NCI-H128 (cell line): ENCODE measurements at regions not wholly inside any gene's neighbourhood (a gene's known extent, or its start where the extent isn't known, plus 50 kb on each side); places are given as distances from the start of the nearest gene placed in this dataset.
A peak's percentile ranks its signal among the peaks of the same experiment; 100 is the strongest.
"Not testable (repeated sequence)": the region's sequence is repeated elsewhere in the genome, so short reads cannot be mapped to it uniquely, and the experiment has no call there.

ENCODE experiments used
- DNase-seq: peaks from one replicate; lab custom pipeline; 2025; ENCODE audit not compliant: unreplicated experiment; lab: John Stamatoyannopoulos, UW

- no peak for DNase-seq
Observed at GRCh38 chr14:71454513-71455332, 477.5 kb upstream of the RGS6 start.

- no peak for DNase-seq
Observed at GRCh38 chr14:71460091-71460490, 472.1 kb upstream of the RGS6 start.

DNA sequence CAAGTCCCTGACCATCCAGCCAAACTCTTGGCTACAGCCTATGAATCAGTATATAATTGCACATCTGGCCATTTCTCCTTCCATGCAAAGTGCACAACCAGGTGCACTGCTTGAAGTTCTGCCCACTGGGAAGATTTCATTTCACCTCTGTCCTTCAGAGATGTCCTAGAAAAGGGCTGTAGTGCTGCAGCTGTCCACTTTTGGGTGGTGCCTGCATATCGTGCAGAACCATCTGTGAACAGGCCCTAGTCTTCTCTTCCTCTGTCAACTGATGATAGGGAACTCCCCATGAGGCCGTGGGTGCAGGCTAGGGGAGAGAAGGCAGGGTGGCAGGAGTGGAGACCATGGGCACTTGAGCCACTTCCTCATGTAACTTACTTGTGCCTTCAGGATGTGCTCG lies 470.6 kb upstream of the RGS6 start:
- DNase-seq: not testable (repeated sequence)

GRCh38 chr14:71463807-71464206 lies 468.4 kb upstream of the RGS6 start:
- no peak for DNase-seq

DNA sequence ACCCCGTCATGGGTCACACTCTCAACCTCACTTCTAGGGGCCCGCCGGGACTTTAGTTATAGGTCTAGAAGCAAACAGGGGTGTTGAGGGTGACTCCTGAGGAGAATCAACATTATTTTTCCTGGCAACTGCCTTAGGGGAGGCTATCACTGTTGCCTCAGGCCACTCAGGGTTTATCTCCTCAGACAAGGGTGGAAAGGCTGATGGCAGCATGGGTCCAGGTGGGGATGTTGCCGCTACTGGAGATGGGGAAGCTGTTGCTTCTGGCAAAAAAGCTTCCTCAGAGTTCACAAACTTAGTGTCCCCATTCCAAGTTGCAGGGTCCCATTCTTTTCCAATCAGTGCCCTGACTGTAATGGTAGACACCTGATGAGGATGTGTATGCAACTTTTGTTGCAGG lies 467.4 kb upstream of the RGS6 start:
- DNase-seq: no peak

DNA sequence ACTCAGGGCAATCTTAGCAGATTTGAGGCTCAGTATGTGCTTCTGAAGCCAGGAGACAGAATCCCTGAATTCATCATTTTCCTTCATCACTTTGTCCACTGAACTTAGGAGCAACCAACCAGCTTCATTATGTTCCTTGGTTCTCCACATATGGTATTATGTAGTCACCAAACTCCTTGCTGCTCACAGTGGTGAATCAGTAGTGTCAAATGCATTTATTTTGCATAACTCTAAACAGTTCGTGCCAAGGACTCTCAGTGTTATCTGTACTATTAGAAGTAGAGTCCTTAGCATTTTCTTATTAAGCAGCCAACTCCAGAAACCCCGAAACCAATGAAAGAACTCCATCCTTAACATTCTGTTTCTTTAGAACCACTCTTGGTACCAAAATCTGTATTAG lies 466.9 kb upstream of the RGS6 start:
- no peak for DNase-seq

DNA sequence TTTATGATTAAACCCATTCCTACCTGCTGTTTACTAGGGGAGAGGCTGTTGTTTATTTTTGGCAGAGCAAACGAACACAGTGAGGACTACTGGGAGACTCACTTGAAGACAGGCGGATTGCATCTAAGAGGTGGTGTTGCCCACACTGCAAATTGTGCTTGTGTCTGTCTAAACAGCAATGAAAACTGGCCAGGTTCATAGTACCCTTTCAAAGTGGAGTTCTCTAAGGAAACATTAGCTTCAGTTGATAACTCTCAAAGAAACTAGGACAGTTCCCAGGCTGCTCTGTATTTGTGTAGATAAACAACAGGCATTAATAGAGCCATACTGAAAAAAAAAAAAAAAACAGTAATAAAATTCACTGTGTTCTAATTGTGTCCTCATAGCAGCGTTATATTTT lies 466.0 kb upstream of the RGS6 start:
- no peak for DNase-seq

GRCh38 chr14:71466946-71467345 lies 465.3 kb upstream of the RGS6 start:
- no peak for DNase-seq

- no peak for DNase-seq
Observed at GRCh38 chr14:71467361-71467811, 464.8 kb upstream of the RGS6 start.

GRCh38 chr14:71468701-71469100 lies 463.5 kb upstream of the RGS6 start:
- DNase-seq: no peak

GRCh38 chr14:71469643-71470335 lies 462.4 kb upstream of the RGS6 start:
- DNase-seq: no peak

GRCh38 chr14:71471634-71472355 lies 460.4 kb upstream of the RGS6 start:
- DNase-seq: no peak

- no peak for DNase-seq
Observed at GRCh38 chr14:71472356-71473340, 459.6 kb upstream of the RGS6 start.

DNA sequence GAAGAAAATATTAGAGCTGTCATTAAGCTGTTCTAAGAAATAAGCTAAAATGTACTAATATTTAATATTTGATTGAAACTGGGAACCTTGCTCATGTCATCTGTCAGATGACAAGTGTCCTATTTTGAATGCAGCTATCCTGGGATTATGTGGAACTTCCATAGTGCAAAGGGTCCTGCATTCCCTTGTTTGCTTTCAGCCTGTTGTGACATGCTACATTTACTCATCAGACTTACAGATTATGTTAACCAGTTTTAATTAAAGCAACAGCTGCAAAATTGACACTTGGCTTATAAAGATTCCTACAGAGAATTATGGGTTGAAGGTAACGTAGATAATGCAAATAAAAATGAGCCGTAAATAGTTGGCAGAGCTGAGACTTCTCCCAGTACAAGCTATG lies 458.4 kb upstream of the RGS6 start:
- no peak for DNase-seq

DNA sequence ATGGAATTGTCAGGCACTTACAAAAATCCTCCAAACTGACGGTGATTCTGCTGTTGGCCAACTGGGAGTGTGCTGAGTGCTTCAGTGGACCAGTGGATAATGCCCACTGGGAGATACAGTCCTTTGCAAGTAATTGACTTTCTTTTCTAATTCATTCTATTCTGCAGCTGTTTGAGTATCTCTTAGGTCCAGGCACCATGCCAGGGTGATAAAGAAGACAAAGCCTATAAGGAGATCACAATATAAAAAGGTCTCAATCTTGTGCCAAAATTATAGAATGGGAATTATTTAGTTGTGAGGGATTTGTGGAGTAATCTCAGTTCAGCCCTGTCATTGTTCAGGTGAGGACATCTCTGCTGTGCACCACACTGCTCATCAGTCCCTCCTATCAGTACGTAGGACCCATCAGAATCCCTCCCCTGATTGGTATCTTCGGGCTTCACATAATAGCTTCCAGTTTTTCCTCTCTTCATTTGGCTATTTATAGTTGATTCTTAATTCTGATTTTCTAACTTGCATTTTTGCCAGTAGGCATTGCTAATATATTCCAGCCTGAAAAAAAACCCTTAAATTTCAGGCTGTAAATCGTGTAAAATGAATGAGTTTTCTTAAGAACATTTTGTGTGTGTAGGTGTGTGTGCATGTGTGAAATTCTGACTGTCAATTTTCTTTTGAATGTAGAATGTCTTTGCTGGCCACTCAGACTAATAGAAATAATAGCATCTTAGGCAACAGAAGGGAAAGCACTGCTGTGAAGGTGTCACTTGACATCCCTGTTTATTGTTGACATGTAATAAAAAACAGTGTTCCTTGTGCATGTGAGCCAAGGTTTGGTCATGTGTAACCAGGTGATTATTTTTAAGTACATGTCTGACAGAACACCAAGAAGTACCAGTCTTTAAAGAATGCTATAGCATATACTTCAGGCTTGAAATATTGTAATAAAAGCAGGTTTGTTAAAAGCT lies 457.6 kb upstream of the RGS6 start:
- DNase-seq: peak; percentile 39

DNA sequence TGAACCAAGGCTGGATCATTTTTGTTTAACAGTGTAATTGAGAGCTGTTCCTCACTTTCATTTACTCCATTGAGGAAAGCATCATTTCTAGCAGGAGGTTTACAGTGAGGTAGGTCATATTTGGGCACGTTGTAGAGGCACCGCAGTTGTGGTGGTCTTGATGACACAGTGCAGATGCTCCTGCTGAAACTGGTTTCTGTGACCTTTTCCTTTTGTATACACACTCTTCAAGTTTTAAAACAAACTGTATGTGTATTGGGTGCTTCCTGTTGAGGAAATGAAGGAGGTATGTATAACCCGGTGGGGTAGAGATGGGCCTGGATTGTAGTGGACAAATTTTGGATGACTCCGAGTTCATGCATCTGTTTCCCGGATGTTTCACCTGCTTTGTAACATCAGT lies 456.3 kb upstream of the RGS6 start:
- DNase-seq: no peak

GRCh38 chr14:71478542-71478941 lies 453.7 kb upstream of the RGS6 start:
- DNase-seq: no peak

- DNase-seq: no peak
Observed at GRCh38 chr14:71481021-71481654, 451.1 kb upstream of the RGS6 start.

DNA sequence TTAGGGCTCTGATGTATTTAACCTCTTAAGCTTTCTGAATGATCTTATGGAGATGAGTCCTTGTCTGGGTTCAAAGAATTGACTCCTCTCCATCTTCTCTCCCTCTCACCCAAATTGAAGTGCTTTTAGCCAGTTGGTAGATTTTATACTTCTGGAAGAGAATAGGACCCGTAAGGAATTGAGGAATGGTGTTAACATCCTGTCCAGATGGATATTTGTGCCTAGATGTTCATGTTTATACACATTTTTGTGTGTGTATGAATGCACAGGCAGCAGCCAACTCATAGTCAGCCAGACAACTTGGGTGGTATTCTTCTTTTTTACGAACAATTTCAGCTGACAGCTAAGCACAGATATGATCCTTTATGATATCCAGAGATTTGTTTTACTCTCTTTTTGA lies 449.6 kb upstream of the RGS6 start:
- DNase-seq: no peak
